ENCODE measurements at regions not wholly inside any gene's neighbourhood (a gene's known extent, or its start where the extent isn't known, plus 50 kb on each side); places are given as distances from the start of the nearest gene placed in this dataset.

GRCh38 chr15:91564631-91565030 is 288.9 kb upstream of the SLCO3A1 start:
- no peak for TF ChIP-seq CTCF (optimal IDR thresholded peaks at IDR 0.05 in 1 of 3, IDR thresholded peaks at IDR 0.05 in 1 of 3, conservative IDR thresholded peaks at IDR 0.05 in 1 of 3; ENCODE audit: extremely low read depth in 1 of 3, insufficient read depth in 2 of 3, low read length in 3 of 3)
- no peak for TF ChIP-seq EZH2 (IDR thresholded peaks at IDR 0.05; ENCODE audit: low read length)

All from keratinocyte (primary cell).